ENCODE measurements at regions not wholly inside any gene's neighbourhood (a gene's known extent, or its start where the extent isn't known, plus 50 kb on each side); places are given as distances from the start of the nearest gene placed in this dataset.

DNA sequence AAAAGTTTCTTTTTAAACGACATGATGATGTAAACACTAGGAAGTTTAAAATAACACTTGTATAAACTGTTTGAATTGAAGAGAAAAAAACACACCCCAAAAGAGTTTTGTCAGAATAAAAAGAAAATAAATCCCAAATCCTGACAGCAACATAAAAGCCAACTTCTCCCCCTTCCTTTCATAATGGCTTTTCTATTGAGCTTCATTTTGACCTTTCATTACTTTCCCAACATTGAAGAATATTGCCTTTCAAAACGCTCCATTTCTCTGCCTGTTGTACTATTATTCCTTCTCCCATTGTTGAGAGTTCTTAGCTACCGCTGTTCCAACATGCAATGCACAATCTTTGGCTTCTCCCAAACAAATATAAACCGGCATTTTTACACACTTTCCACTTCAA, 448.5 kb downstream of the BCAT1 start:
- H3K9me3 ChIP-seq (ENCODE audit: control insufficient read depth in 1 of 2, insufficient read depth in 1 of 2, low read depth in 1 of 2, low read length in 2 of 2), result peaks cover 4 to 29% of the 10 kb centered on the region in 2 experiments; a peak in 2 of 4 replicates
- POLR2A ChIA-PET, result no interaction called here
- H3K27me3 ChIP-seq (ENCODE audit: insufficient read depth, low read length), result no peaks in the 10 kb centered on the region
- H2AFZ ChIP-seq (ENCODE audit: low read depth, low read length, poor library complexity, severe bottlenecking), result no peak overlapping the region
- H3K4me2 ChIP-seq (ENCODE audit: low read length), result no peak overlapping the region
- H3K4me1 ChIP-seq (ENCODE audit: control insufficient read depth in 1 of 2, insufficient read depth in 2 of 2, low read length in 2 of 2), result no peaks in the 10 kb centered on the region
- DNase-seq (ENCODE audit: low read depth, low spot score), result no peak
- no peaks in the 10 kb centered on the region for H3K9me2 ChIP-seq (ENCODE audit: insufficient read depth)
- CTCF ChIA-PET, result no interaction called here
- H4K20me1 ChIP-seq (ENCODE audit: insufficient read depth), result no peaks in the 10 kb centered on the region
- H3K4me3 ChIP-seq (replicated peaks in 1 of 2; ENCODE audit: low read depth in 1 of 2, low read length in 2 of 2), result no peak overlapping the region
- no peak for TF ChIP-seq RAD21 (IDR thresholded peaks at IDR 0.05; ENCODE audit: low read depth)
- TF ChIP-seq, protein P1, sequence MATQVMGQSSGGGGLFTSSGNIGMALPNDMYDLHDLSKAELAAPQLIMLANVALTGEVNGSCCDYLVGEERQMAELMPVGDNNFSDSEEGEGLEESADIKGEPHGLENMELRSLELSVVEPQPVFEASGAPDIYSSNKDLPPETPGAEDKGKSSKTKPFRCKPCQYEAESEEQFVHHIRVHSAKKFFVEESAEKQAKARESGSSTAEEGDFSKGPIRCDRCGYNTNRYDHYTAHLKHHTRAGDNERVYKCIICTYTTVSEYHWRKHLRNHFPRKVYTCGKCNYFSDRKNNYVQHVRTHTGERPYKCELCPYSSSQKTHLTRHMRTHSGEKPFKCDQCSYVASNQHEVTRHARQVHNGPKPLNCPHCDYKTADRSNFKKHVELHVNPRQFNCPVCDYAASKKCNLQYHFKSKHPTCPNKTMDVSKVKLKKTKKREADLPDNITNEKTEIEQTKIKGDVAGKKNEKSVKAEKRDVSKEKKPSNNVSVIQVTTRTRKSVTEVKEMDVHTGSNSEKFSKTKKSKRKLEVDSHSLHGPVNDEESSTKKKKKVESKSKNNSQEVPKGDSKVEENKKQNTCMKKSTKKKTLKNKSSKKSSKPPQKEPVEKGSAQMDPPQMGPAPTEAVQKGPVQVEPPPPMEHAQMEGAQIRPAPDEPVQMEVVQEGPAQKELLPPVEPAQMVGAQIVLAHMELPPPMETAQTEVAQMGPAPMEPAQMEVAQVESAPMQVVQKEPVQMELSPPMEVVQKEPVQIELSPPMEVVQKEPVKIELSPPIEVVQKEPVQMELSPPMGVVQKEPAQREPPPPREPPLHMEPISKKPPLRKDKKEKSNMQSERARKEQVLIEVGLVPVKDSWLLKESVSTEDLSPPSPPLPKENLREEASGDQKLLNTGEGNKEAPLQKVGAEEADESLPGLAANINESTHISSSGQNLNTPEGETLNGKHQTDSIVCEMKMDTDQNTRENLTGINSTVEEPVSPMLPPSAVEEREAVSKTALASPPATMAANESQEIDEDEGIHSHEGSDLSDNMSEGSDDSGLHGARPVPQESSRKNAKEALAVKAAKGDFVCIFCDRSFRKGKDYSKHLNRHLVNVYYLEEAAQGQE (IDR thresholded peaks at IDR 0.05; ENCODE audit: low read depth), result no peak
- no peak for TF ChIP-seq SRF (IDR thresholded peaks at IDR 0.05; ENCODE audit: low read depth)
- TF ChIP-seq ZBTB33 (IDR thresholded peaks at IDR 0.05; ENCODE audit: extremely low read depth, insufficient replicate concordance, low read length), result no peak
- no peak for TF ChIP-seq EGR1 (IDR thresholded peaks at IDR 0.05; ENCODE audit: low read depth)
- TF ChIP-seq TCF7L2 (IDR thresholded peaks at IDR 0.05; ENCODE audit: borderline replicate concordance, extremely low read depth, insufficient read depth, insufficient read length), result no peak
- TF ChIP-seq EZH2phosphoT487 (IDR thresholded peaks at IDR 0.05; ENCODE audit: borderline replicate concordance), result no peak
- no peak for TF ChIP-seq POLR2AphosphoS5 (IDR thresholded peaks at IDR 0.05; ENCODE audit: low read depth, low read length)
- TF ChIP-seq FOSL1 (IDR thresholded peaks at IDR 0.05; ENCODE audit: low read depth), result no peak
- no peak for TF ChIP-seq EZH2 (IDR thresholded peaks at IDR 0.05)
- no peak for TF ChIP-seq SP1 (IDR thresholded peaks at IDR 0.05; ENCODE audit: low read depth)
- TF ChIP-seq CEBPB (IDR thresholded peaks at IDR 0.05; ENCODE audit: low read depth), result no peak
- TF ChIP-seq ZFX (IDR thresholded peaks at IDR 0.05), result no peak
- no peak for ATAC-seq
- no TSS peak for BruUV-seq (replicated peaks)
- intact Hi-C loops (cut with micrococcal nuclease), result no loop called here
- H3K36me3 ChIP-seq (ENCODE audit: control insufficient read depth in 1 of 2, insufficient read depth in 2 of 2, low read length in 2 of 2), result no peaks in the 10 kb centered on the region
- H3K9ac ChIP-seq (ENCODE audit: low read length), result no peak overlapping the region
- no peak overlapping the region for H3K27ac ChIP-seq (ENCODE audit: low read depth, low read length)
- RAD21 ChIA-PET (ENCODE audit: low non-redundant PET in 1 of 2, low total read pairs in 2 of 2, uncharacterized antibody in 2 of 2, unreplicated experiment in 2 of 2), result no interaction called here
- H3K79me2 ChIP-seq (ENCODE audit: insufficient read depth, low read length), result no peaks in the 10 kb centered on the region

Measured in HCT116 (cell line).